GM12878 (cell line): ENCODE measurements at regions not wholly inside any gene's neighbourhood (a gene's known extent, or its start where the extent isn't known, plus 50 kb on each side); places are given as distances from the start of the nearest gene placed in this dataset.

ENCODE experiments used
- ATAC-seq: fragments of 200-7000 bp; cut with Tn5 transposase; 3 replicates; pipeline ENCODE4 v1.9.1; 2020; ENCODE audit warnings: mild to moderate bottlenecking, moderate library complexity
- BruUV-seq: library from RNA; stranded (reverse); fragments of 400-500 nt; replicated peaks from 2 replicates; lab custom pipeline; 2021; lab: Mats Ljungman, UMichigan
- CTCF ChIA-PET: fragments of 300-600 bp; sonication (Branson Sonifier 250); formaldehyde crosslinking; extraction: SDS; loops from one replicate; lab custom pipeline; 2021; ENCODE audit warnings: inconsistent platforms; lab: Yijun Ruan, JAX
- POLR2A ChIA-PET: fragments of 350-600 bp; formaldehyde crosslinking; extraction: SDS; loops from one replicate; lab custom pipeline; 2021; ENCODE audit warnings: inconsistent platforms; lab: Charles Lee
- RAD21 ChIA-PET: fragments of 300-600 bp; sonication (Branson Sonifier 250); formaldehyde crosslinking; loops from one replicate; lab custom pipeline; 2023; ENCODE audit warnings: antibody characterized with exemption; ENCODE audit not compliant: unreplicated experiment; lab: Charles Lee
- SMC1A ChIA-PET: fragments of 300-600 bp; sonication (Branson Sonifier 250); formaldehyde crosslinking; loops from one replicate; lab custom pipeline; 2023; ENCODE audit not compliant: unreplicated experiment, uncharacterized antibody; lab: Charles Lee
- DNase-seq: peaks from one replicate; pipeline ENCODE4 v3.0.0-alpha.2; 2011; ENCODE audit warnings: low read depth, low spot score
- FAIRE-seq: peaks from 3 replicates; lab custom pipeline; 2011; peaks lifted over from hg19 to GRCh38; lab: Jason Lieb, UNC
- H2AFZ ChIP-seq: 2 replicates; pipeline ENCODE4 v1.6.0; 2011; ENCODE audit warnings: low read depth, low read length, control low read depth; ENCODE audit not compliant: control insufficient read depth
- H3K27ac ChIP-seq: 2 replicates; pipeline ENCODE4 v1.5.1; 2011; ENCODE audit warnings: control low read depth; ENCODE audit not compliant: control insufficient read depth, insufficient read depth
- H3K27me3 ChIP-seq, 2 experiments: replicated peaks in 1 of 2; 2 replicates each; pipeline versions ENCODE4 v1.6.0 to v1.6.1; 2011; ENCODE audit warnings: low read length in 1 of 2; ENCODE audit not compliant: control insufficient read depth in 2 of 2, insufficient read depth in 2 of 2
- H3K36me3 ChIP-seq, 2 experiments: 2 replicates each; pipeline ENCODE4 v1.5.1; 2011; ENCODE audit warnings: low read length in 1 of 2; ENCODE audit not compliant: control insufficient read depth in 2 of 2, insufficient read depth in 2 of 2
- H3K4me1 ChIP-seq: 2 replicates; pipeline ENCODE4 v1.6.1; 2011; ENCODE audit warnings: mild to moderate bottlenecking, low read length, moderate library complexity, mixed read lengths; ENCODE audit not compliant: control insufficient read depth, insufficient read depth
- H3K4me2 ChIP-seq: 2 replicates; pipeline ENCODE4 v1.6.0; 2011; ENCODE audit warnings: control low read depth; ENCODE audit not compliant: control insufficient read depth, insufficient read depth
- H3K4me3 ChIP-seq: fragments of 200-600 bp; sonication (generic); 2 replicates; pipeline ENCODE4 v1.5.1; 2016
- H3K79me2 ChIP-seq: 2 replicates; pipeline ENCODE4 v1.6.0; 2011; ENCODE audit warnings: low read length; ENCODE audit not compliant: control insufficient read depth, insufficient read depth
- H3K9ac ChIP-seq: 2 replicates; pipeline ENCODE4 v1.8.0; 2011; ENCODE audit warnings: low read length, control low read depth, mixed read lengths; ENCODE audit not compliant: control insufficient read depth, insufficient read depth
- H3K9me3 ChIP-seq: replicated peaks from 3 replicates; pipeline ENCODE4 v1.5.1; 2011; ENCODE audit warnings: mild to moderate bottlenecking, low read length; ENCODE audit not compliant: control insufficient read depth, insufficient read depth
- H4K20me1 ChIP-seq: 2 replicates; pipeline ENCODE4 v1.6.0; 2011; ENCODE audit not compliant: control insufficient read depth, insufficient read depth
- BHLHE40 ChIP-seq, 2 experiments: fragments of 450-650 bp in 1 of 2; IDR thresholded peaks; 2 replicates each; pipeline ENCODE4 v1.6.1; 2011 to 2017; ENCODE audit warnings: low read depth in 2 of 2, borderline replicate concordance in 1 of 2, improper control_type of control experiment in 1 of 2, low read length in 1 of 2, mild to moderate bottlenecking in 1 of 2
- CBX5 ChIP-seq: sonication (generic); IDR thresholded peaks from 2 replicates; pipeline ENCODE4 v1.6.1; 2016; ENCODE audit warnings: low read depth, moderate library complexity, mild to moderate bottlenecking, inconsistent platforms
- CEBPB ChIP-seq, 2 experiments: fragments of 150-350 bp in 1 of 2; IDR thresholded peaks; 2 replicates each; pipeline ENCODE4 v1.6.1; 2012 to 2014; ENCODE audit warnings: low read depth in 2 of 2, low read length in 2 of 2, borderline replicate concordance in 1 of 2, inconsistent platforms in 1 of 2
- ESRRA ChIP-seq: IDR thresholded peaks from 2 replicates; pipeline ENCODE4 v1.6.1; 2012; ENCODE audit warnings: mild to moderate bottlenecking, low read length, improper control_type of control experiment
- IRF5 ChIP-seq: fragments of 450-650 bp; IDR thresholded peaks from 2 replicates; pipeline ENCODE4 v1.6.1; 2017; ENCODE audit warnings: borderline replicate concordance
- KAT2A ChIP-seq: conservative IDR thresholded peaks from 2 replicates; pipeline ENCODE4 v1.6.1; 2011; ENCODE audit warnings: low read depth, low read length; ENCODE audit not compliant: control insufficient read depth
- MTA2 ChIP-seq: fragments of 450-650 bp; IDR thresholded peaks from 2 replicates; pipeline ENCODE4 v1.6.1; 2016; ENCODE audit warnings: low read depth, mild to moderate bottlenecking, moderate library complexity
- MYB ChIP-seq: fragments of 150-350 bp; IDR thresholded peaks from 2 replicates; pipeline ENCODE4 v1.6.1; 2014; ENCODE audit warnings: mild to moderate bottlenecking, low read depth, low read length, borderline replicate concordance
- NFYA ChIP-seq: IDR thresholded peaks from 2 replicates; pipeline ENCODE4 v1.6.1; 2011; ENCODE audit warnings: low read depth, mild to moderate bottlenecking, low read length, improper control_type of control experiment, borderline replicate concordance
- NR2C2 ChIP-seq: IDR thresholded peaks from 2 replicates; pipeline ENCODE4 v1.6.1; 2011; ENCODE audit warnings: borderline replicate concordance, low read depth; ENCODE audit not compliant: control insufficient read depth, insufficient read length
- RBBP5 ChIP-seq: fragments of 200-600 bp; sonication (generic); conservative IDR thresholded peaks from 2 replicates; pipeline ENCODE4 v1.6.1; 2016
- SIN3A ChIP-seq: IDR thresholded peaks from 2 replicates; pipeline ENCODE4 v1.6.1; 2012; ENCODE audit warnings: low read depth, low read length, improper control_type of control experiment
- SPI1 ChIP-seq: IDR thresholded peaks from 2 replicates; pipeline ENCODE4 v1.6.1; 2011; ENCODE audit warnings: low read depth, mild to moderate bottlenecking, low read length, moderate library complexity, borderline replicate concordance; ENCODE audit not compliant: insufficient read depth
- SUPT20H ChIP-seq: IDR thresholded peaks from 2 replicates; pipeline ENCODE4 v1.6.1; 2011; ENCODE audit warnings: low read depth, mild to moderate bottlenecking, low read length, moderate library complexity, borderline replicate concordance; ENCODE audit not compliant: control insufficient read depth
- SUZ12 ChIP-seq: fragments of 200-600 bp; sonication (generic); IDR thresholded peaks from one replicate; pipeline ENCODE4 v1.6.1; 2018; ENCODE audit warnings: antibody characterized with exemption, mild to moderate bottlenecking; ENCODE audit not compliant: unreplicated experiment
- TCF7 ChIP-seq: IDR thresholded peaks from 2 replicates; pipeline ENCODE4 v1.6.1; 2014; ENCODE audit warnings: antibody characterized with exemption, borderline replicate concordance
- ZNF274 ChIP-seq: IDR thresholded peaks from one replicate; pipeline ENCODE4 v1.8.0; 2011; ENCODE audit not compliant: insufficient read length, insufficient read depth
- WGBS: methylation state at CpG from one replicate; pipeline ENCODE4 v1.1.6; 2016; ENCODE audit warnings: low lambda C conversion rate; ENCODE audit not compliant: insufficient replicate concordance, insufficient coverage; ENCODE audit errors: missing lambda C conversion rate; 5-methylcytosine and 5-hydroxymethylcytosine counted together
- in situ Hi-C: fragments of 300-500 bp; cut with MboI; formaldehyde crosslinking; loops from 9 replicates; pipeline ENCODE4 v1.14.3; 2018; ENCODE audit warnings: mixed read lengths
- intact Hi-C: fragments of 100-400 bp; cut with micrococcal nuclease; formaldehyde crosslinking; loops from one replicate; pipeline ENCODE4 v1.14.2; 2022; ENCODE audit not compliant: unreplicated experiment
- TF ChIP-seq, protein P1 (sequence below): IDR thresholded peaks from 2 replicates; pipeline ENCODE4 v1.6.1; 2011; ENCODE audit warnings: low read depth, low read length, improper control_type of control experiment, borderline replicate concordance

DNA sequence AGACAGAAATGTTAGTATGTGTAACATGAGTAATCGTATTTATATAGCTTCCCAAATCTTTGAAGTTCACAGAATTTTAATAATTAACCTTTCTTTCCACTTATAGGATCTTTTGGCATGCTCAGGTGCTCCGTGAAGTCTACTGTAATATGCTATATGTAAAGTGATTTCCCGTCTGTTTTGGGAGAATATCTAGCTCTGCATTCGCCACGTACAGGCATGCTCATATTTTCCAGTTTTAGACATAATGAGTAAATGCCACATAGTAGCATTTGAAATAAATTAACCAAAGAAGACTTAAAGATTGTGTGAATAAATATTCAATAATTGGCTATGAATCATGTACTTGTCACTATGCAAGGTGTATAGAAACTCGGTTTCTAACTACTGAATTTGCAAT is 189.0 kb upstream of the CSNK1A1L start:
- Histone ChIP-seq H3K9ac (no peak overlapping the region), H3K4me3 (no peak overlapping the region), H3K27me3 (no peaks in the 10 kb centered on the region), H4K20me1 (no peaks in the 10 kb centered on the region), H3K79me2 (no peaks in the 10 kb centered on the region), H3K36me3 (no peaks in the 10 kb centered on the region), H3K9me3 (no peaks in the 10 kb centered on the region), H3K4me1 (no peaks in the 10 kb centered on the region), H3K4me2 (no peak overlapping the region), H2AFZ (no peak overlapping the region), H3K27ac (no peak overlapping the region)
- RAD21 ChIA-PET, result no interaction called here
- 34% methylated on average over 6 of the region's 6 CpGs for WGBS
- DNase-seq, result no peak
- no peak for TF ChIP-seq MYB
- no peak for TF ChIP-seq TCF7
- TF ChIP-seq ESRRA, result no peak
- no peak for TF ChIP-seq SIN3A
- TF ChIP-seq CBX5, result no peak
- TF ChIP-seq NFYA, result no peak
- TF ChIP-seq BHLHE40 (IDR thresholded peaks at IDR 0.05; ENCODE audit: borderline replicate concordance in 1 of 2, low read depth in 2 of 2, low read length in 1 of 2), result no peak
- TF ChIP-seq ZNF274, result no peak
- TF ChIP-seq, protein P1, sequence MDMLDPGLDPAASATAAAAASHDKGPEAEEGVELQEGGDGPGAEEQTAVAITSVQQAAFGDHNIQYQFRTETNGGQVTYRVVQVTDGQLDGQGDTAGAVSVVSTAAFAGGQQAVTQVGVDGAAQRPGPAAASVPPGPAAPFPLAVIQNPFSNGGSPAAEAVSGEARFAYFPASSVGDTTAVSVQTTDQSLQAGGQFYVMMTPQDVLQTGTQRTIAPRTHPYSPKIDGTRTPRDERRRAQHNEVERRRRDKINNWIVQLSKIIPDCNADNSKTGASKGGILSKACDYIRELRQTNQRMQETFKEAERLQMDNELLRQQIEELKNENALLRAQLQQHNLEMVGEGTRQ, result no peak
- no peak for TF ChIP-seq RBBP5
- TF ChIP-seq IRF5, result no peak
- no peak for TF ChIP-seq MTA2
- no peak for TF ChIP-seq SUPT20H
- no peak for TF ChIP-seq KAT2A
- no peak for TF ChIP-seq SUZ12
- TF ChIP-seq CEBPB (IDR thresholded peaks at IDR 0.05; ENCODE audit: borderline replicate concordance in 1 of 2, low read depth in 2 of 2, low read length in 2 of 2), result no peak
- no peak for TF ChIP-seq NR2C2
- TF ChIP-seq SPI1, result no peak
- in situ Hi-C loops, result no loop called here
- no TSS peak for BruUV-seq
- SMC1A ChIA-PET, result no interaction called here
- ATAC-seq, result no peak
- no peak for FAIRE-seq
- intact Hi-C loops, result no loop called here
- POLR2A ChIA-PET, result no interaction called here
- CTCF ChIA-PET, result no interaction called here
